HG03095 (cell line): ENCODE measurements at regions not wholly inside any gene's neighbourhood (a gene's known extent, or its start where the extent isn't known, plus 50 kb on each side); places are given as distances from the start of the nearest gene placed in this dataset.
"Not testable (repeated sequence)": the region's sequence is repeated elsewhere in the genome, so short reads cannot be mapped to it uniquely, and the experiment has no call there.

Source experiments
- ATAC-seq: cut with Tn5 transposase; IDR thresholded peaks from one replicate; pipeline ENCODE4 v1.9.1; 2021; ENCODE audit warnings: moderate library complexity; ENCODE audit not compliant: unreplicated experiment

- no peak for ATAC-seq
Measured at GRCh38 chr5:15106530-15107283, 235.1 kb upstream of the ANKH start.

- ATAC-seq, result peak; percentile 81
Measured at GRCh38 chr5:15105799-15106393, 234.3 kb upstream of the ANKH start.

DNA sequence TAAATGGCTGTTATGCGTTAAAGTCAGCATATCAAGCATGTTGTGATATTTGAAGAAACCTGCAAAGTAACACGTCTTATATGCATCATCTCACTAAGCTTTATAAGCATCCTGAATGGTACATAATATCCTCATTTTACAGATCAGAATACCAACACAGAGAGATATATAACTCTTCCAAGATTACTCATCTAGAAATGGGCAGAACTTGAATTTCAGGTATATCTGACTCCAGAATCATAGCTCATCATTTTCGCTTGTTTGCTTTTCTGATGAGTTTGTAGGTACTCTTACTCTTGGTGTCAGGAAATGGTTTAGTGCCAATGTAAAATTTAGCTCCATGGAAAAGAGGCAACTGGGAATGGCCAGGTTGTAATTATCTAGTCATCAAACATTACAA, 232.3 kb upstream of the ANKH start:
- ATAC-seq, result no peak

GRCh38 chr5:15103130-15103529, 231.6 kb upstream of the ANKH start:
- ATAC-seq, result no peak

- no peak for ATAC-seq
Measured at GRCh38 chr5:15097552-15097951, 226.0 kb upstream of the ANKH start.

DNA sequence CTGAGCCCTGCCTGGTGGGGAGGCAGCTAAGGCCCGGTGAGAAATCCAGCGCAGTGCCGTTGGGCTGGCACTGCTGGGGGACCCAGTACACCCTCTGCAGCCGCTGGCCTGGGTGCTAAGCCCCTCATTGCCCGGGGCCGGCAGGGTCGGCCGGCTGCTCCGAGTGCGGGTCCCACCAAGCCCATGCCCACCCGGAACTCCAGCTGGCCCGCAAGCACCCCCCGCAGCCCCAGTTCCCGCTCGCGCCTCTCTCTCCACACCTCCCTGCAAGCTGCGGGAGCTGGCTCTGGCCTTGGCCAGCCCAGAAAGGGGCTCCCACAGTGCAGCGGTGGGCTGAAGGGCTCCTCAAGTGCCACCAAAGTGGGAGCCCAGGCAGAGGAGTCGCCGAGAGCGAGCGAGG, 225.1 kb upstream of the ANKH start:
- ATAC-seq, result not testable (repeated sequence)

DNA sequence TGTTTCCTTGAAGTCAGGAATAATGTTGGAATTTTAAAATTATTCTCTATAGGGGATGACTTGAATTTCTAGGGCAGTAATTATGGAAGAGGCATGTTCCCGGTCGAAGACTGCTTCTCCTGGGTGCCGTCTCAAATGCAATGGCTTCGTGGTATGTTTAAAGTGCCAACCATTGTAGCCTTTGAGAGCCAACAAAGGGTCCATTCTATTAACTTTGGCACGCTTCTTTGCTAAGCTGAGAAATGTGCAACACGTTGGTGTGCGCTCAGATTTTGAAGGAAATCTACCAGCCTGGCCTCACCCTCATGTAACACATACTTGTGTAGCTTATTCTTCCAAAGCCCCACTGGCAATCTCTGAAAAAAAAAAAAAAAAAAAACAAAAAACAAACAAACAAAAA, 221.2 kb upstream of the ANKH start:
- ATAC-seq, result no peak

DNA sequence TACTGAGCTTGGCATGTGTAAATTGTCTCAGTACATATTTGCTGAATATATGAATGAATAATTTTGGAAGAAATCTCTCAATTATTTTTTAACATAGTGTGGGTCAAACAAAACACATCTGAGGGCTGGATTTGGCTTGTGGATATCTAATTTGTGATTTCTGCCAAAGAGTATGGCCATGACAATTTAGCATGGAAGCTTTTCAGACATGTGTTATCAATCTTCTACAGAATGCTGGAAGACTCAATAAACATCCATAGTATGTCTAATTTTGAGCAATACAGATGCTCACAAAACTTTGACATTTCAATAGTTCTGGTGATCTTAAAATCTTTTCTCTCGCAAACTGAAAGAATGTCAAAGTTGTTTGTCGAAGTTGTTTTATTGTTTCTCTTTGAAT, 214.1 kb upstream of the ANKH start:
- no peak for ATAC-seq

DNA sequence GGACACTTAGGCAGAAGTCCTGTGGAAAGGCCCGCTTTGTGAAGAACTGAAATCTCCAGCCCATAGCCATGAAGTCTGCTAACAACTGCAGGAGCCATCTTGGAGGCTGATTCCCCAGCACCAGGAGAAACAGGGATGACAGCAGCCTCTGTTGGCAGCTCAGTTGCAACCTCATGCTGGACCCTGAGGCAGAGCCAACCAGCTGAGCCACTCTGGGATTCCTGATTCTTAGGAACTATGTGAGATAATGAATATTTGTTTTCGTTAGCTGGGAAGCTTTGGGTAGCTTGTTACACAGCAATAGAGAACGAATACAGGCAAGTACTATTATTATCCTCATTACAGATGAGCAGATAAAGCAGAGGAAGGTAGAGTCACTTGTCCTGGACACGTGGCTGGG, 210.5 kb upstream of the ANKH start:
- ATAC-seq, result no peak

GRCh38 chr5:15080219-15080618, 208.6 kb upstream of the ANKH start:
- ATAC-seq, result no peak

GRCh38 chr5:15079566-15079965, 208.0 kb upstream of the ANKH start:
- ATAC-seq, result no peak

DNA sequence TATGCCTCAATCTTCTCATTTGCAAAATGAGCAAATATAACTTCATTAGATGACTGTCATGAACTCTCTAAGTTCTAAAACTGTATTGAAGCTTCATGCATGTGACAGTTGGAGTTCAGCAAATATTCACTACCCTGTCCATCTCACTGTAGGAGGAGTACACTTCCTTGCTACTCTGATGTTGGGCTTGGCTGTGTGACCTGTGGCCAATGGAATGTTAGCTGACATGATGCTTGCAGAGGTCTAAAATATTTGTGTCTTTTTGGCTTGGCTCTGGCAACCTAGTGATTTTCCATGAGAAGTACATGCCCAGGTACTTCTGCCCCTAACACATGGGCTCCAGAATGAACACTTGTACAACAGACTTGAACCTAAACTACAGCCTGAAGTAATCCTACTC, 203.1 kb upstream of the ANKH start:
- no peak for ATAC-seq

- no peak for ATAC-seq
Measured at GRCh38 chr5:15073453-15073852, 201.9 kb upstream of the ANKH start.

GRCh38 chr5:15070907-15071306, 199.3 kb upstream of the ANKH start:
- ATAC-seq, result no peak

DNA sequence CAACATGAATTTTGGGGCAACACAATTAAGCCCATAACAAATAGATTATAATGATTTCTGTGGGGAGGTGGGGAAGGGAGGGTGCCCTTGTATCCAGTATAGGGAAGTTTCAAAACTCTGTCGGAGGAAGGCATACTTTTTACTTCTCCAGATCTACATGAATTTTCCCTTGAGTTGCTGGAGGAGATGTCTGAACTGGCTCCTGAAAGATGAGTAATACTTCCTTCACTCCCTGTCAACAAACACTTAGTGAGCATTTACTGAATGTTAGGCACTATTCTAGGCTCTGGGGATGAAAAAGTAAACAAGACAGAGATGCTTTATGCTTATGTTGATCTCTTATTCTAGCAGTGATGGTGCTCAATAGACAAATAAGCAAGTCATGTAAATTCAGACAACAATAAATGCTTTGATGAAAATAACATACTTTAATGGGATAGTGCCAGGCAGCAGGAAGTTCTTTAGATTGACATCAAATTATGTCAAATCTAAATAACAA, 197.9 kb upstream of the ANKH start:
- no peak for ATAC-seq

- no peak for ATAC-seq
Measured at GRCh38 chr5:15065091-15065490, 193.5 kb upstream of the ANKH start.

GRCh38 chr5:15064396-15064795, 192.8 kb upstream of the ANKH start:
- no peak for ATAC-seq

DNA sequence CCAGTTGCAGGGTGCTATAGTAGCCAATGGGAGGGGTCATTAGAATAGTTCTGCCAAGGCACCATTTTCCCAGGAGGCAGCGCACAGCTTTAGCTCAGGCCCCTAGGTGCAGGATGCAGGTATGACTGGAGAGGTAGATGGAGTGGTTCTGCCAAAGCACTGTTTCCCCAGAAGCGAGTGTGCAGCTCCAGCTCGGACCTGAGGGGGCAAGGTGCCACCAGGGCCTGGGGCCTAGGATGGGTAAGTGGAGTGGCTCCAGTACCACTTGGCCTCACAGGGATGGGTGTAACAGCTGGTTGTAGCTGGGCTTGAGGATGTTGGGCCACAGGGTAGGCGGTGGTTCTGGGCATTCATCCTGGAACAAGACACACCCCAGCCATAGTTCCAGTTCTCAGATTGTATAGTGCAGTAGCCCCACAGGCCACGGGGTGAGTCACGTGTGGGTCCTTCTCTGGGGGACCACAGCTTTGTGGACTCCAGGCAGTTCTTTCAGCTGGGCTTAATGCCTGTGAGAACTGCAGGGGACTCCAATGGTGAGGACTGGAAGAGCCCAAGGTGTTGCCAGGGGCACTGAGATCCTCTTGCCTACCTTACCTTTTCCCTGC, 185.5 kb upstream of the ANKH start:
- ATAC-seq, result no peak

GRCh38 chr5:15044521-15044920, 172.9 kb upstream of the ANKH start:
- ATAC-seq, result no peak

- ATAC-seq, result no peak
Measured at GRCh38 chr5:15037247-15037908, 165.8 kb upstream of the ANKH start.

GRCh38 chr5:15034379-15034778, 162.8 kb upstream of the ANKH start:
- ATAC-seq, result no peak

GRCh38 chr5:15031180-15031579, 159.6 kb upstream of the ANKH start:
- no peak for ATAC-seq
